GM18505 (cell line): ENCODE measurements at regions not wholly inside any gene's neighbourhood (a gene's known extent, or its start where the extent isn't known, plus 50 kb on each side); places are given as distances from the start of the nearest gene placed in this dataset.
"Not testable (repeated sequence)": the region's sequence is repeated elsewhere in the genome, so short reads cannot be mapped to it uniquely, and the experiment has no call there.

ENCODE experiments used
- ATAC-seq: cut with Tn5 transposase; IDR thresholded peaks from one replicate; pipeline ENCODE4 v1.9.1; 2021; ENCODE audit not compliant: unreplicated experiment
- POLR2A ChIP-seq: IDR thresholded peaks from 4 replicates; pipeline ENCODE4 v1.6.1; 2011; ENCODE audit warnings: borderline replicate concordance; ENCODE audit not compliant: insufficient read depth, insufficient read length; ENCODE audit errors: extremely low read depth

DNA sequence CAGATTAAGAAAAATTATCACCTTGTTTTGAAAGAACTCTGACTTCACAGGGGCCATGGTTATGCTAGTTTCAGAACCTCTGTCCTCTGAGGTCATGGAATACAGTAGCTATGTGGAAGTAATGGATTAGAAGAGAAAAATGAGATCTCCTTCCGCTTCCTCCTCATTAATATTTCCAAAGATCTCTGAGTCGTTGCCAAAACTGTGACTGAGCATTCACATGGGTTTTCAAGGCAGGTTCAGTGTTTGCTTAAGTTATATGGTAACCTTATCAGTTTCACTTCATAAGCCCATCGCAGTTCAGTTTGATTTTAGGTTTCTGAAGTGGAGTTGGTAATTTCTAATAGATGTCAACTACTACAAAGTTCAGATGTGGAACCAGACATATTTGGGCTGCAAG, 321.2 kb upstream of the SOX9 start:
- no peak for ATAC-seq

DNA sequence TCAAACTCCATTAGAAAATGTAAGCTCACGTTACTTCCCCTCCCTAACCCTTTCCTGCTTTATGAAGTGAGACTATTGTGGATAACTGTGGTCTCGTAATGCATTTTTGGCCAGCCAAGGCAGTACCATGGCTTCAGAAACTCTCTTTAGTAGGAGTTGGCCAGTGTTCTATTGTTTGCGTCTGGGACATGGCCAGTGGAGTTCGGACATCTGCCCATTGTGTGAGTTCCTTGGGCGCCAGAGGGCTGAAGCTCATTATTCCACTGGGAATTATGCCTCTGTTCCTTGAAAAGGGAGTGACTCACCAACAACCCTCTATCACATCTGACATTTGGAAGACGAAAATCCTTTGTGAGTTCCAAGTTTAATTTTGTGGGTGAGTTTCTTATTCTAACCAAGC, 319.5 kb upstream of the SOX9 start:
- ATAC-seq, result no peak
- no peak for TF ChIP-seq POLR2A

More for the DNA sequence above, 321.2 kb upstream of the SOX9 start:
- TF ChIP-seq POLR2A, result no peak

DNA sequence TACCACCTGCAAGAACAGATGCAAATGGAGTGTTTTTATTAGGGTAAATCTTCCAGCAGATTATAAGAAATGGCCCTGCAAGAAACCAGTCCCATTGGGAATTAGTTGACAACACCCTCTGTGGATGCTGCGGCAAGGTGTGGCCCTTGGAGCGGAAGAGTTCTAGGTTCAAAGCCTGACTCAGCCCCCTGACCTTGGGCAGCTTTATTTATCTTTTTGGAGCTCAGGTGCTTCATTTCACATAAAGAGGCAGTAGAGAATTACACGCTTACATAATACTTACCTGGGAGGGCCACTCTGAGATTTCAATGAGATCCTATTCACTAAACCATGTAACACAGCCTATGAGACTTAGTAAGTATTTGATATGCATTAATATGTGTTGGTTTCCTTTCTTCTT, 318.2 kb upstream of the SOX9 start:
- no peak for TF ChIP-seq POLR2A
- ATAC-seq, result no peak

DNA sequence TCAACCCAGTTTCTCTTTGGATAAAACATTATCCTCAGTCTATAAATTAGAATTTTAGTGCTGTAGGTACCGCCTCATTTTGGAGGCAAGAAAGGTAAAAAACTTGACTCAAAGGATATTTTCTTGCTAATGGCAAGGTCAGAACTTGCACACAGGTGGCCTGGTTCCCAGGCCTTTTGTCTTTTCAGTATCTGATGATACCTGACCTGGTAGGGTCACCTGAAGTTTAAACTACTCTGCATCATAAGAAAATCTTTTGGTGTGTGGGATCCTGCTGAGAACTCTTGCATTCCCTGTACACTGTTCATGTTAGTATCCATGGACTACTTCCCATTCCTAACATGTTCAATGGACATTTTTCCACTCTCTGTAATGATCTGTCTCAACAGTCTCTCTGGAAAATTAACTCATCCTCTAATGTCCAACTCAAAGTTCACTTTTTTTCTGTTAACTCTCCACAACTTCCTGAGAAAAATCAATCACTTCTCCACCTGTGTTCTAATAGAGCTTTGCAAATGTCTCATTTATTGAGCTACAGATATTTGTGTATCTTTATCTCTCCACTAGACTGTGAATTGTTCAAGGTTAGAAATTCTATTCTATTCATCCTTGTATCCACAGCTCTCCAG, 317.1 kb upstream of the SOX9 start:
- no peak for TF ChIP-seq POLR2A
- ATAC-seq, result no peak

DNA sequence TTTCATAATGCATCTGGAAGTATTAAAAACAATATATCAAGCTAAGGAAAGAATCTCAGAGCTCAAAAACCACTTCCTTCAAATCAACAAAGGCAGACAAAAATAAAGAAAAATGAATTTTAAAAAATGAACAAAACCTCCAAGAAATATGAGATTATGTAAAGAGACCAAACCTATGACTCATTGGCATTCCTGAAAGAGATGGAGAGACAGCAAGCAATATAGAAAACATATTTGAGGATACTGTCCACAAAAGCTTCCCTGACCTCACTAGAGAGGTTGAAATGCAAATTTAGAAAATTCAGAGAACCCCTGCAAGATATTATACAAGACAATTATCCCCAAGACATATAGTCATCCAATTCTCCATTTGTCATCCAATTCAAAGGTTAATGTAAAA, 311.3 kb upstream of the SOX9 start:
- no peak for ATAC-seq
- no peak for TF ChIP-seq POLR2A

DNA sequence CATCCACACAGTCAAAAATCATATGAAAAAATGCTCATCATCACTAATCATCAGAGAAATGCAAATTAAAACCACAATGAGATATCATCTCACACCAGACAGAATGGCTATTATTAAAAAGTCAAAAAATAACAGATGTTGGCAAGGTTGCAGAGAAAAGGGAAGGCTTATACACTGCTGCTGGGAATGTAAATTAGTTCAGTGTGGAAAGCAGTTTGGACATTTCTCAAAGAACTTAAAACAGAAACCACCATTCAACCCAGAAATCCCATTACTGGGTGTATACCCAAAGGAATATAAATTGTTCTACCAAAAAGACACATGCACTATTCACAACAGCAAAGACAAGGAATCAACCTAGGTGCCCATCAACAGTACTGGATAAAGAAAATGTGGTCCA, 307.0 kb upstream of the SOX9 start:
- ATAC-seq, result not testable (repeated sequence)

DNA sequence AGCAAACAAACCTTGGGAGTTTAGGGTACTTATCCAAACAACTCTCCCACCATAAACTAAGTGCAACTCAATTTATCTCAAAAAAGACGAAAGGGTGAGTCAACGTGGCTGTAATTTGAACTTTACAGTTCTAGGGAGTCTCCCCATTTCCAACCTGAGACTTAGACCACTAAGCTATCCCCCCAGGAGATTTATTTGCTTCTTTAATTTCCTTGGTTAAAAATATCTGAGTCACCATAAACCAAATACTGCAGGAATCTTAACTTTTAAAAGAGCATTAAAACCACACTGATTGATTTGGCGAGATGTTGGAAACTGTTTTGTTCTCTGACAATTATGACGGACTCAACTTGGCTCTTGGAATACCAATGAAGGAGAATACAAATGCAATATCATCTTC, 299.3 kb upstream of the SOX9 start:
- no peak for ATAC-seq
- no peak for TF ChIP-seq POLR2A

DNA sequence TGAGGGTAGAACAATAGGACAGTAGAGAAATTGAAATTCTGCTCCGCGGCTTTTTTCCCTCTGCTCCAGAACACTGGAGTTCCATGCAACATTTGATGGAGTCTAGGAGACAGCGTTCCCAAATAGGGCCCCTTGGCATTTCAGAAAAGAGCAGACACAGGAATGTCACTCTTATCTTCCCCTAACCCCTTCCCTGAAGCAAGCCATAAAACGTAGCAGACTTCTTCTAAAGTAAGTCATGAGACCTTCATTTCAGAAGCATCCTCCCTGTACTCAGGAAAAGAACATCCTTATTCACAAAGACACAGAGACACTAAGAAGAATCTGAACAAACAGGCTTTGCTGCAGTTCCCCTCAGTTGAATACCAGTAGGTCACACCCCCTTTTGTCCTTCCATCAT, 296.1 kb upstream of the SOX9 start:
- ATAC-seq, result no peak
- TF ChIP-seq POLR2A, result no peak

DNA sequence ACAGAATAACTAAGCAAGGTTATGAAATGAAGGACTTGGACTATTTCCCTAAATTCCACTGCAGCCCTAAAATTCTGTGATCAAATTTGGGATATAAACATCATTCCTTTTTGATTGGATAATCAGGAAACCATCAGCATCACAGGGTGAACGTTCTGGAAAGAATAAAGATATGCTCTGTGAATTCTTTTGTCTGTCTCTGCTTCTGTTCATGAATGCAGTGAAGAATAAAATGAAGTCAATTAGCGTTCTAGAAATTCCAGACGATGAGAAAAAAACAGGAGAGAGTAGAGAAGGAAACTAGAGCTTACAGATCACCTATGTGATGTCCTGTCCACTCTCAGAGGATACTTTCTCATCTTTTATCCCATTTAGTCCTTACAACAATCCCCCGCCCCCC, 295.1 kb upstream of the SOX9 start:
- ATAC-seq, result no peak
- no peak for TF ChIP-seq POLR2A

DNA sequence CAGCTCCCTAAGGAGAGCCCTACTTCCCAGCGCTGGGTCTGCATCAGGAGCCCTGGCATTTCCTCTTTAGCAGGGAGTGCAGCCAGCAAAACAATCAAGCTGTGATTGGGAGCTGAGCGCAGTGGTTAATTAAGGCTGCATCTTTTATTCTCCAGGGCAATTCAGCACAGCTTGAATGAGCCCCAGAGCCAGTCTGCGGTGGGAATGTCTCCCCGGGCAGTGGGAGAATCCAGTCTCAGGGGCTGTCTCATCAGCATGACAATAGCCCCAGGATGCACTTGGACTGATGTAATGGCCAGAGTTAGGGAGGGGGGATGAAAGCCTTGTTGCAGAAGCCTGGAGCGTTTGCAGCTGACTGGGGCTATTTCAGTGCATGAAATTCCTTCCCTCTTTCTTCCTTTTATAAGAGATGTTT, 292.6 kb upstream of the SOX9 start:
- no peak for TF ChIP-seq POLR2A
- ATAC-seq, result no peak

DNA sequence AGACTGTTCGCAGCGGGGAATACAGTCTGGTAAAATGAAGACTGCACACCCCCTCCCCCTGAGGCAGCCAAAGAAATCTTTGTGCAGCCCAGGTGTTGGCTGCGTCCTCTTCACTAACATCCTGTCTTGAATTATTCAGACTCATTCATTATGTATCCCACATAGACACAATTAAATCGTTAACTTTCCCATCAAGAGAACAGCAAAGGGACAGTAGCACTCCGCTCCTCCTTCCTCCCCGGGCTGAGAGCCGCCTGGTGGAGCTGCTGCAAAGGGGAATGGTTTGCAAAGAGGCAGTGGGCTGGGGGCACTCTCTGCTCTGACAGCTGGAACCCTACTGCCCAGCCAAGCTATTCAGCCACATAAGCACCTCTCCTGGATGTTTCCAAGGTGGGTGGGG, 290.0 kb upstream of the SOX9 start:
- no peak for TF ChIP-seq POLR2A
- ATAC-seq, result no peak

DNA sequence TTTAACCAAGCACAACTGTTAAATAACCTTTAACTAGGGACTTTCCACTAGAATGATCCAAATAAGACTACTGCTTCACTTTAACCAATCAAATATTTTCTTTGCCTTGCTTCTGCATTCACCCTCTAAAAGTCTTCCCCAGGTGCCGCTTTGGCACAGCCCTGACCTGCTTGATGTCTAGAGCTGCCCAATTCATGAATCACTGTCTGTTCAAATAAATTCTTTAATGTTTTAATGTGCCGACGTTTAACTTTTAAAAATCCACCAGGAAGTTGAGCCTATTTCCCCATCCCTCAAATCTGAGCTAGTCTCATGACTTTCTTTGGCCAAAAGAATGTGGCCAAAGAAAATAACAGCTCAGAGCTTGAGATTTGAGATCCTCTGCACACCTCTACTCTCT, 277.8 kb upstream of the SOX9 start:
- no peak for ATAC-seq
- no peak for TF ChIP-seq POLR2A

DNA sequence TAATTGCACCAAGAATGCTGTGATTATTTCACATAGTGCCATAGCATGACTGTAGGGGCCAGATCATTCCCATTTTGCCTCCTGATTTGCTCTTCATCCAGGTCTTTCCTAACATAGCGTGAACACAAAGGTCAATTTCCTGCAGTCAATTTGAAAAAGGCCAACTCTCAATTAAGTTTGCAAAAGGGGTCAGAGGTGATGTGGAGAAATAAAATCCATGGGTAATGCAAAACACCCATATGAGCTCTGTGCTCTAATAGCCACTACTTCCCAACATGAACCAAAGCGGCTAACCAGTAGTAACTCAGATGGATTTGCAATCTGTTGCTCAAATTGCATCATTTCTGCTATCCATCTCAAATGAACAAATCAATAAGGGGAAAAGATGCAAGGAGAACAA, 275.5 kb upstream of the SOX9 start:
- ATAC-seq, result no peak

DNA sequence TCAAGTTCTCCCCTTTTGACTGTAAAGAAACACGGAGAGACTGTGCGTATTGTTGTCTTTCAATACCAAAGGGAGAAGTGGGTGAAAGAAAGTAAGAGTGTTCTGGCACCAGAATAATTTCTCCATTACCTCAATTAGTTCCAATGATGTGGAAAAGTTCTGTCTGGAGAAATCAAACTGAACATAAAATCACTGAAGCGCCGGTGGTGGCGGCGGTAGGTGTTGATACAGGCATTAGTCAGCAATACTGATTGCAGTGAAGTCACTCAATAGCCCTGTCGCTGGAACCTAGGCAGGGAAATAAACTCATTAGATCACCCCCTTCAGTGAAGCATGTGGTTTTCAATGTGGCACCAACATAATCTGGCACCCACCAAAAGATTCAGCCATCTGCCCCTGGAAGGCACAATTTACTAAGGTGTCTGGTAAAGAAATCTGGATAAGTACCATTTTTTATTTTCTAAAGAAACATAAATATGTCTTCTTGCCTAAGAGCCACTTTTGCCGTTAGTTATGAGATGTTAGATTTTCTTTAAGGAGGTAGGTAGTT, 274.2 kb upstream of the SOX9 start:
- no peak for ATAC-seq
- TF ChIP-seq POLR2A, result no peak

More for the DNA sequence above, 275.5 kb upstream of the SOX9 start:
- TF ChIP-seq POLR2A, result no peak
